ENCODE measurements at regions not wholly inside any gene's neighbourhood (a gene's known extent, or its start where the extent isn't known, plus 50 kb on each side); places are given as distances from the start of the nearest gene placed in this dataset.

DNA sequence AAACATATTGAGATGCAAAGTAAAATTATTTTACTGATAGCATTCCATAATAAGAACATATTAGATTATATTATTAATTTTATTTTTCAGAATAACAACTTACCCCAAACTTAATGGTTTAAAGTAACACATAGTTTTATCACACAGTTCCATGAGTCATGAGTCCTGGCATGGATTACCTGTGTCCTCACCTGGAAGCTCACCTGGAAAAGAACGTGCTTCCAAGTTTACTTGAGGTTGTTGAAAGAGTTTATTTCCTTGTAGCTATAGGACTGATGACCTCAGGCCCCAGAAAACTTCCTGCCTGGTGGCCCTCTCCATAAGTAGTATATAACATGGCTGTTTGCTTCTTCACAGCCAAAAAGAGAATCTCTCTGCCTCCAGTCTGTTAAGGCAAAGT is 254.6 kb downstream of the TFEC start:
- no peak for TF ChIP-seq SETDB1 (IDR thresholded peaks at IDR 0.05; ENCODE audit: insufficient read length, low read length)
- no peak for TF ChIP-seq ZNF146 (tag by site-specific recombination; IDR thresholded peaks at IDR 0.05)
- TF ChIP-seq GLI4 (tag by site-specific recombination; IDR thresholded peaks at IDR 0.05): no peak
- TF ChIP-seq ZNF350 (tag by site-specific recombination; IDR thresholded peaks at IDR 0.05): no peak
- TF ChIP-seq ZBTB17 (tag by site-specific recombination; IDR thresholded peaks at IDR 0.05): no peak
- no peak for TF ChIP-seq TRIM28 (IDR thresholded peaks at IDR 0.05; ENCODE audit: borderline replicate concordance, low read length)
- TF ChIP-seq ZNF274 (IDR thresholded peaks at IDR 0.05; ENCODE audit: low read length): no peak
- no peak for TF ChIP-seq ZNF274 (tag by site-specific recombination; IDR thresholded peaks at IDR 0.05; ENCODE audit: borderline replicate concordance)
- TF ChIP-seq, protein P1, sequence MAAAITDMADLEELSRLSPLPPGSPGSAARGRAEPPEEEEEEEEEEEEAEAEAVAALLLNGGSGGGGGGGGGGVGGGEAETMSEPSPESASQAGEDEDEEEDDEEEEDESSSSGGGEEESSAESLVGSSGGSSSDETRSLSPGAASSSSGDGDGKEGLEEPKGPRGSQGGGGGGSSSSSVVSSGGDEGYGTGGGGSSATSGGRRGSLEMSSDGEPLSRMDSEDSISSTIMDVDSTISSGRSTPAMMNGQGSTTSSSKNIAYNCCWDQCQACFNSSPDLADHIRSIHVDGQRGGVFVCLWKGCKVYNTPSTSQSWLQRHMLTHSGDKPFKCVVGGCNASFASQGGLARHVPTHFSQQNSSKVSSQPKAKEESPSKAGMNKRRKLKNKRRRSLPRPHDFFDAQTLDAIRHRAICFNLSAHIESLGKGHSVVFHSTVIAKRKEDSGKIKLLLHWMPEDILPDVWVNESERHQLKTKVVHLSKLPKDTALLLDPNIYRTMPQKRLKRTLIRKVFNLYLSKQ (tag by site-specific recombination; IDR thresholded peaks at IDR 0.05; ENCODE audit: borderline replicate concordance): no peak
- H3K4me1 ChIP-seq (ENCODE audit: control insufficient read depth, insufficient read depth, low read length): peaks cover 4% of the 10 kb centered on the region; the same call in 1 of the 2 replicates
- ChIA-PET POLR2A (no interaction called here), CTCF (no interaction called here)
- H3K4me3 ChIP-seq (ENCODE audit: low read depth, low read length): no peak overlapping the region
- no peaks in the 10 kb centered on the region for H3K9me3 ChIP-seq (ENCODE audit: control insufficient read depth, insufficient read depth, low read depth, low read length)
- H3K36me3 ChIP-seq (ENCODE audit: control insufficient read depth in 2 of 2, insufficient read depth in 1 of 2, low read length in 2 of 2): no peaks in the 10 kb centered on the region
- H3K27ac ChIP-seq (ENCODE audit: extremely low read depth, low read depth, low read length): no peak overlapping the region

DNA sequence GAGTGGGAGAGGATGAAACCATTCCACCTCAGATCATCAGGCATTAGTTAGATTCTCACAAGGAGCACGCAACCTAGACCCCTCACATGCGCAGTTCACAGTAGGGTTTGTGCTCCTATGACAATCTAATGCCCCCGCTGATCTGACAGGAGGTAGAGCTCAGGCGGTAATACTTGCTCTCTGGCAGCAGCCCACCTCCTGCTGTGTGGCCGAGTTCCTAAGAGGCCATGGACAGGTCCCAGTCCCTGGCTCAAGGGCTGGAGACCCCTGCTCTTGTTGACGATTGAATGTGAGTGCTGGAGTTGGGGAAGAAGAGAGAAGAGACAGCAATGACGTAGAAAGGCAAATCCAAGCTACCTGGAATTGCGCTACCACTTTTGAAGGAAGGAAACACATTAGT is 267.2 kb downstream of the TFEC start:
- Histone ChIP-seq H3K27ac (ENCODE audit: extremely low read depth, low read depth, low read length) (no peak overlapping the region), H3K4me1 (ENCODE audit: control insufficient read depth, insufficient read depth, low read length) (no peaks in the 10 kb centered on the region), H3K9me3 (ENCODE audit: control insufficient read depth, insufficient read depth, low read depth, low read length) (no peaks in the 10 kb centered on the region), H3K4me3 (ENCODE audit: low read depth, low read length) (no peak overlapping the region), H3K36me3 (ENCODE audit: control insufficient read depth in 2 of 2, insufficient read depth in 1 of 2, low read length in 2 of 2) (no peaks in the 10 kb centered on the region)
- POLR2A ChIA-PET: no interaction called here
- CTCF ChIA-PET: no interaction called here
- no peak for TF ChIP-seq ZNF473 (tag by site-specific recombination; IDR thresholded peaks at IDR 0.05)
- TF ChIP-seq ZFP69B (tag by site-specific recombination; IDR thresholded peaks at IDR 0.05): no peak
- TF ChIP-seq, protein P2, sequence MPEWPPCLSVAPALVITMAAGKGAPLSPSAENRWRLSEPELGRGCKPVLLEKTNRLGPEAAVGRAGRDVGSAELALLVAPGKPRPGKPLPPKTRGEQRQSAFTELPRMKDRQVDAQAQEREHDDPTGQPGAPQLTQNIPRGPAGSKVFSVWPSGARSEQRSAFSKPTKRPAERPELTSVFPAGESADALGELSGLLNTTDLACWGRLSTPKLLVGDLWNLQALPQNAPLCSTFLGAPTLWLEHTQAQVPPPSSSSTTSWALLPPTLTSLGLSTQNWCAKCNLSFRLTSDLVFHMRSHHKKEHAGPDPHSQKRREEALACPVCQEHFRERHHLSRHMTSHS (tag by site-specific recombination; IDR thresholded peaks at IDR 0.05): no peak
- TF ChIP-seq, protein P3, sequence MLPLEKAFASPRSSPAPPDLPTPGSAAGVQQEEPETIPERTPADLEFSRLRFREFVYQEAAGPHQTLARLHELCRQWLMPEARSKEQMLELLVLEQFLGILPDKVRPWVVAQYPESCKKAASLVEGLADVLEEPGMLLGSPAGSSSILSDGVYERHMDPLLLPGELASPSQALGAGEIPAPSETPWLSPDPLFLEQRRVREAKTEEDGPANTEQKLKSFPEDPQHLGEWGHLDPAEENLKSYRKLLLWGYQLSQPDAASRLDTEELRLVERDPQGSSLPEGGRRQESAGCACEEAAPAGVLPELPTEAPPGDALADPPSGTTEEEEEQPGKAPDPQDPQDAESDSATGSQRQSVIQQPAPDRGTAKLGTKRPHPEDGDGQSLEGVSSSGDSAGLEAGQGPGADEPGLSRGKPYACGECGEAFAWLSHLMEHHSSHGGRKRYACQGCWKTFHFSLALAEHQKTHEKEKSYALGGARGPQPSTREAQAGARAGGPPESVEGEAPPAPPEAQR (tag by site-specific recombination; IDR thresholded peaks at IDR 0.05): no peak
- TF ChIP-seq SP7 (tag by site-specific recombination; IDR thresholded peaks at IDR 0.05): no peak
- no peak for TF ChIP-seq RBAK (tag by site-specific recombination; IDR thresholded peaks at IDR 0.05)
- no peak for TF ChIP-seq ZNF416 (tag by site-specific recombination; IDR thresholded peaks at IDR 0.05)
- TF ChIP-seq, protein P4, sequence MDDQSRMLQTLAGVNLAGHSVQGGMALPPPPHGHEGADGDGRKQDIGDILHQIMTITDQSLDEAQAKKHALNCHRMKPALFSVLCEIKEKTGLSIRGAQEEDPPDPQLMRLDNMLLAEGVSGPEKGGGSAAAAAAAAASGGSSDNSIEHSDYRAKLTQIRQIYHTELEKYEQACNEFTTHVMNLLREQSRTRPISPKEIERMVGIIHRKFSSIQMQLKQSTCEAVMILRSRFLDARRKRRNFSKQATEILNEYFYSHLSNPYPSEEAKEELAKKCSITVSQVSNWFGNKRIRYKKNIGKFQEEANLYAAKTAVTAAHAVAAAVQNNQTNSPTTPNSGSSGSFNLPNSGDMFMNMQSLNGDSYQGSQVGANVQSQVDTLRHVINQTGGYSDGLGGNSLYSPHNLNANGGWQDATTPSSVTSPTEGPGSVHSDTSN (CRISPR knock-in tag; IDR thresholded peaks at IDR 0.05): no peak
- TF ChIP-seq ZNF792 (tag by site-specific recombination; IDR thresholded peaks at IDR 0.05): no peak
- no peak for TF ChIP-seq ZNF521 (tag by site-specific recombination; IDR thresholded peaks at IDR 0.05)
- no peak for TF ChIP-seq ZNF596 (tag by site-specific recombination; IDR thresholded peaks at IDR 0.05)
- TF ChIP-seq, protein P5, sequence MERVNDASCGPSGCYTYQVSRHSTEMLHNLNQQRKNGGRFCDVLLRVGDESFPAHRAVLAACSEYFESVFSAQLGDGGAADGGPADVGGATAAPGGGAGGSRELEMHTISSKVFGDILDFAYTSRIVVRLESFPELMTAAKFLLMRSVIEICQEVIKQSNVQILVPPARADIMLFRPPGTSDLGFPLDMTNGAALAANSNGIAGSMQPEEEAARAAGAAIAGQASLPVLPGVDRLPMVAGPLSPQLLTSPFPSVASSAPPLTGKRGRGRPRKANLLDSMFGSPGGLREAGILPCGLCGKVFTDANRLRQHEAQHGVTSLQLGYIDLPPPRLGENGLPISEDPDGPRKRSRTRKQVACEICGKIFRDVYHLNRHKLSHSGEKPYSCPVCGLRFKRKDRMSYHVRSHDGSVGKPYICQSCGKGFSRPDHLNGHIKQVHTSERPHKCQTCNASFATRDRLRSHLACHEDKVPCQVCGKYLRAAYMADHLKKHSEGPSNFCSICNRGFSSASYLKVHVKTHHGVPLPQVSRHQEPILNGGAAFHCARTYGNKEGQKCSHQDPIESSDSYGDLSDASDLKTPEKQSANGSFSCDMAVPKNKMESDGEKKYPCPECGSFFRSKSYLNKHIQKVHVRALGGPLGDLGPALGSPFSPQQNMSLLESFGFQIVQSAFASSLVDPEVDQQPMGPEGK (tag by site-specific recombination; IDR thresholded peaks at IDR 0.05): no peak
- no peak for TF ChIP-seq ZNF132 (tag by site-specific recombination; IDR thresholded peaks at IDR 0.05; ENCODE audit: borderline replicate concordance)
- no peak for TF ChIP-seq KLF9 (tag by site-specific recombination; IDR thresholded peaks at IDR 0.05; ENCODE audit: low read depth)
- TF ChIP-seq, protein P1 (tag by site-specific recombination; IDR thresholded peaks at IDR 0.05; ENCODE audit: borderline replicate concordance): no peak
- TF ChIP-seq ZIC2 (tag by site-specific recombination; IDR thresholded peaks at IDR 0.05): no peak
- TF ChIP-seq ZNF624 (tag by site-specific recombination; IDR thresholded peaks at IDR 0.05): no peak
